GM21529 (cell line): ENCODE measurements at regions not wholly inside any gene's neighbourhood (a gene's known extent, or its start where the extent isn't known, plus 50 kb on each side); places are given as distances from the start of the nearest gene placed in this dataset.

Experiments
- ATAC-seq: cut with Tn5 transposase; IDR thresholded peaks from one replicate; pipeline ENCODE4 v1.9.1; 2021; ENCODE audit not compliant: unreplicated experiment

DNA sequence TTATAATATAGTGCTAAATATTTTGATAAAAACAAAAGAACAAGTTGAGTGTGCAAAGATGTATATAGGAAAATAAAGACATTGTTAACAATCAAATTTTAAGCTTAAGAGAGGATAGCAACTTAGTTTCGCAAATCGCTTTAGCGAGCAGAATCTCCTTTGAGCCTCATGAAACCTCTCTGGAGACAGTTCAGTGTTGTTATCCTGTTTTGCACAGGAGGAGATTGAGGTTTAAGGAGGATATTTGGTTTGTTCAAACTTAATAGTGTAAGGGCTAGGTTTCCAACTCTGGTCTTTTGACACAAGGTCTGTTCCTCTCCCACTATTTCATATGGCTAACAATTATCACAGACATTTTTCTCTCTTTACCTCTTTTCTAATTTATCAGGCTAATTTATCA is 1848.5 kb upstream of the TENM3 start:
- no peak for ATAC-seq

DNA sequence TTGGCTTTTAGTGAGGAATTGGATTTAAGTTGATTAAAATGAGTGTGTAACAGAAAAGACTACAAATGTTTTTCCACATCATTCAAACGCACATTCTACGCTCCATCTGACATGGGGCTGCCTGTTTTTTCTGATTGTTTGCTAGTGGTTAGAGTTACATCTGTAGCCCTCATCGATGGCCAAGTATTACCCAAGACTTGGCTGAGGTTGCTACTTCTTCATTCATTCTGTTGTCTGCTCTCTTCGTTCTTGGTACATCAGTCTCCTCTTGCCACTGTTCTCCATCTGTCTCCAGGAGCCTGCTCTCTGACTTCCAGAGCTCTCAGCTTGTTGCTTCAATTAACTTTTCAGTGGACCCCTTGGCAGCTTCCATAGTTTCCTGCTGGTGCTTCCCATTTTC is 1844.6 kb upstream of the TENM3 start:
- no peak for ATAC-seq

DNA sequence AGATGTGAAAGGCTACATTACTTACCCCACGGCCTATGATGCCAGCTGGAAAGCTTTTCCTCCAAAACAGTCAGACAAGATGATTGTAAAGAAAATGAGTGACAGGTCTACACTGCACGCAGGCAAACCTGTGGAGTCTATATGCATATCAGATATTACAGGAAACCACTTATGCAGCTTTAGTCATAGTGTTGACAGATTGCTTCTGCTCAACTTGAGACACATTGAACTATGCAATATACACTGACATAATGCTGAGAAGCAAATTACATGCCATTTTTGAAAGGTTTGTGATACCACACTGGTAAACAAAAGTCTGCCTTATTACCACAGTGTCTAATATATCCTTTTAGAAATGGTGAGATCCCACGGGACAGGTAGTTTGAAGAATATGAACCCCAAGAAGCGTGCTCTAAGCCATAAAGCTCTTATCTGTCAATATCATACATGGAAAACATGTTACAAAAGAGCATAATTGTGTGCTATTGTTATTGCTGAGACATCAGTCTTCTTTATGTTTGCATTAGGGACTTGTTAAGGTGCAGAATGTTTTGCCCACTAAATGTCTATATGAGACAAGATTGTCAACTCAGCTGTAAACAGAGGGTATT is 1835.8 kb upstream of the TENM3 start:
- no peak for ATAC-seq

DNA sequence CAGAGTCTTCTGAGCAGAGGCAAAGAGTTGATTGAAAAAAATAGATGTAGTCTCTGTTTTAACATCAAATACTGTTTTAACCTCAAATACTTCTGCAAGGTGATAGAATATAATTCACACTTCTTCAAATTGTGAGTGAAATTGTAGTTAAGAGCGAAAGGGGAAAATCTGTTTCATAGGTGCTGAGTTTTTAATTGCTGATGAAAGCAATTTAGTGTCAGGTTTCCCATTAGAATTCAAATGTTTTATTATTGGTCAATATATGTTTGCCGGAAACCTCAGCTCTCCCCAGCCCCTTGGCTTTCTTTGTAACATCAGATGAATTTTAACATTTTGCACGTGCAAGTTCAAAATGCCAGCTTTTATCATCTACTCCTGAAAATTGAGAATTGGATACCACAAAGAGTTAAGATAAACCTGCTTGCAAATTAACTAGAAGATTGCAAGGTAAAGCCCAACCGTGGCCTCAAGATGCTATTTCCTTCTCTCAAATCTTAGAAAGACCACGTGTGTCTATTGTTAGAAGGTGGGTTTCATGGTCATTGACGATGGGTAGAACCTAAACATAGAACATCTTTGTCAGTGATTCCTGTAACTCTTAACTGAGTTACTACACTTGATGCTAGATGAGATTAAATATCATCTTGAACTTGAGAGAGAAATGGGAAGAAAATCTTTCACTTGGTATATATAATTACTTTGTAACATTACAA is 1824.2 kb upstream of the TENM3 start:
- no peak for ATAC-seq

GRCh38 chr4:180422989-180423711 is 1820.1 kb upstream of the TENM3 start:
- no peak for ATAC-seq

GRCh38 chr4:180423712-180424057 is 1819.5 kb upstream of the TENM3 start:
- no peak for ATAC-seq

DNA sequence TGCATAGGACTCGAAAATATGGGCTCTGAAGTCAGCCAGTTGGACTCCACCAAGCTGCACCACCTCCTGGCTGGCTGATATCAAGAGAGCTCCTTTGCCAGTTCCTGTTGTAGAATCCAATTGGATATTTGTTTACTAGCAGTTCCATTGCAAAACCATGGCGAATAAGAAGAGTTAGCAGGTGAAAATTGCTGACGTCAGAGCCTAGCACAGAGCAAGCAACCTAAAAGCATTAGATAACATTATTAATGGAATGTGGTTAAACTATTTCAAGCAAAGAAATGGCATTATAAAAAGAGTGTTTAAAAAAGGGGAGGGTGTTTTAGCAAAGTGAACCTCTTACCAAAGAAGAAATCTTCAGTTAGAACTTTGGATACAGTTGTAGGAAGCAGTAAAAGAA is 1816.3 kb upstream of the TENM3 start:
- ATAC-seq: no peak

DNA sequence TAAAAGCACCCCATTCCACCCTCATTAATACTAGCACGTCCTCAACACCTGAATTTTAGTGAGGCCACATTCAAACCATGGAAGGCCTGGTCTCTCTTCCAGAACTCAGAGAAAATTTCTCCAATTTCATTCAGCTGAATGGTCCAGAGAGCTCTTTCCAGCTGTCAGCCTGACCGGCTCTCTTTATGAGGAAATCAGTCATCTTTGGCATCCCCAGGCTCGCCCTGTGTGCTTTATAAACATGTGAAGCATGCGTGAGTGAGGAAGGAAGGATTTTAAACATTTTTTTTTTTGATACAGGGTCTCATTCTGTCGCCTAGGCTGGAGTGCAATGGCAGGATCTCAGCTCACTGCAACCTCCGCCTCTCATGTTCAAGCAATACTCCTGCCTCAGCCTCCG is 1812.9 kb upstream of the TENM3 start:
- ATAC-seq: no peak

DNA sequence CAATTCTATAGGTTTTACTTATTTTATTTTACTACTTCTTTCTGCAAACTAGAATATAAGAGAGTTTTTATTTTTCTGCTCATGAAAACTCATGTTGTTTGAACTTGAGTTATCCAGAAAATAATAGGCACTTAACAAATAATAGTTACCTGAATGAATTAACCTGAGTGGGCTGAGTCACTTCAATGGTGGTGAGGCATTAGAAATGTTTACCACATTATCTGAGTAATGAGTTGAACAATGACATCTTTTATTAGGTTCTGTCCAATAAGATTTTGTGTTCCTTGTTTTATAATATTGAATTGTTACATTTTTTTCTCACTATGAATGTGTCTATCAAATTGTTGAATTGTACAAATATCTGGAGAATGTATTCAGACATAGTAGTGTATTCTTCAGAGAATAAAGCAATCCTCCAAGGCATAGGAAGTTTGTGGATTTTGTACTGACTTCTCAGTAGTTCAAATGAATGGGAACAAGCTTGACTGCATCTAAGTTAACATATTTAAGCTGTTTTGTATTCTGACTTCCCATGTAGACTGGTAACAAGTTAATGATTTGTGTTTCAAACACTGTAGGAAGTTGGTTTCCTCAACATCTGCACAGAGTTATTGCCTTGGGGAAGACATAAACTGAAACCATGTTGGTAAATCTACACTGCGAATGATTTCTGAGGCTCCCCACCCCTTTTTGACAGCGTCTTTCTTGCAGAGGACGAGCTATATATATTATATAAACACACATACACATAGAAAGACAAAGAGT is 1808.9 kb upstream of the TENM3 start:
- ATAC-seq: no peak

- no peak for ATAC-seq
Observed at GRCh38 chr4:180436361-180436760, 1806.8 kb upstream of the TENM3 start.

- ATAC-seq: no peak
Observed at GRCh38 chr4:180437601-180438000, 1805.6 kb upstream of the TENM3 start.

GRCh38 chr4:180448306-180448705 is 1794.9 kb upstream of the TENM3 start:
- ATAC-seq: no peak

GRCh38 chr4:180449395-180449956 is 1793.7 kb upstream of the TENM3 start:
- no peak for ATAC-seq

GRCh38 chr4:180455226-180455625 is 1788.0 kb upstream of the TENM3 start:
- no peak for ATAC-seq

DNA sequence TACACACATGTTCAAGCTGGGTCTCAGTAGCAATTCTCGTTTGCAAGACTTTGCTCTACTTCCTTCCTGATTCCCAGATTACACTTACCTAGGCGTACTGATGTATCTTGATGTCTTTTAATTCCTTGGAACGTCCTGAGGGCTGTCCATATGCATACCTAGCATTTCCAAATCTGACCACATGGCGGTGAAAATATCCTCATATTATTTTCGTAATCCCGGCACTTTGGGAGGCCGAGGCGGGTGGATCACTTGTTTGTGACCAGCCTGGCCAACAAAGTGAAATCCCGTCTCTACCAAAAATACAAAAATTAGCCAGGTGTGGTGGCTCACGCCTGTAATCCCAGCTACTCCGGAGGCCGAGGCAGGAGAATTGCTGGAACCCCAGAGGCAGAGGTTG is 1786.3 kb upstream of the TENM3 start:
- no peak for ATAC-seq

DNA sequence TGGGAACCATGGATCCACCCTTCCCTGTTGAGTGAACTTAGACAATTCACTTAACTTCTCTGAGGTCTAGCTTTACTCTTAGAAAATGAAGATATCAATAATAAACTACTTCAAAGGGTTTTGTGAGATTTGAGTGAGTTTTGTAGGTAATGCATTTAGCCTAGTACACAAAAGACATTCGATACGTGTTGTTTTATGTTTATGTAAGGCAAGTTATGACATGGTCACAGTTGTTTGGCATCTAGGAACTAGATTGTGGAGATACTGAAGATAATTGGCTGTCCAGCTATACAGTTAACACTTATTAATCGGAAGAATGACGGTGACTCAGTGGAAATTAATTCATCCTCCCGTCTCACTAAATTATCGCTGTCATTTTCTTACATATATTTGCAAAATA is 1781.1 kb upstream of the TENM3 start:
- ATAC-seq: no peak

- no peak for ATAC-seq
Observed at GRCh38 chr4:180465364-180465763, 1777.8 kb upstream of the TENM3 start.

DNA sequence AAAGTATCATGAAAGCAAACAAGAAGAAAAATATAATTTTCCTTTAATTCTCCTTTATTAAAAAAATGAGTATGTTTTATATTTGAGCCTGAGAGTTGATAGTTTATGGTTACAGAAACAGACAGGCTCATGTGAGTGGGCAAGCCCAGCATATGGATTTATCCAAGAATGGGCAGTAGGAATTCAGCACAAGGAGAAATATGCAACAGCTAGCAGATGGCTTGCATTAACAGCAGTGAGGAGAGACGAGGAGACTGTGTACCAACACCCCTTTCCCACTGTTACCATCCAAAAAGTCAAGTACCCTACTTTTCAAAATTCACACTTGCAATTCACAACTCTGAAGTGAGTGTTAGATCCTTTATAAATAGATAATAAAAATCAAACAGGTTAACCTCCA is 1760.2 kb upstream of the TENM3 start:
- ATAC-seq: no peak

- ATAC-seq: no peak
Observed at GRCh38 chr4:180485407-180485806, 1757.8 kb upstream of the TENM3 start.

DNA sequence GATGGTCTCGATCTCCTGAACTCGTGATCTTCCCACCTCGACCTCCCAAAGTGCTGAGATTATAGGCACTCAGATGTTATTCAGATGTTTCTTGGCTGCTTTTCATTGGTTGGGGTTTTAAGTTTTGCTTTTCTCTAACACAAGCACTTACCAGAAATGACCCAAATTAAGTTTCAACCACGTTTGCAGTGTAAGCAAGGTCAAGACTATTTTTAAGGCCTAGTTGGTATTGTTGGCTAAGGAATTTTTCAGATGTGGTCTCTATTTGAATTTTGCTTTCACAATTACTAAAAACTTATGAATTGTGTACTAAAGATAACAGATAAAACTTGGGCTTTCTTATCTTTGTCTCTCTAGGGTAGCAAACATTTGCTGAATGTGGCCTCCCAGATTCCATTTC is 1756.9 kb upstream of the TENM3 start:
- ATAC-seq: no peak

GRCh38 chr4:180489787-180490186 is 1753.4 kb upstream of the TENM3 start:
- ATAC-seq: no peak
